Pancreas (tissue), 10 donors: ENCODE measurements at regions not wholly inside any gene's neighbourhood (a gene's known extent, or its start where the extent isn't known, plus 50 kb on each side); places are given as distances from the start of the nearest gene placed in this dataset.

Experiments used
- ATAC-seq, 4 donors: fragments of 200-7000 bp; cut with Tn5 transposase; one replicate each; pipeline versions ENCODE4 v1.8.0 to v1.9.1; 2020; ENCODE audit warnings: mild to moderate bottlenecking in 4 of 4, moderate library complexity in 4 of 4
- DNase-seq, 6 donors: peaks; one replicate each; pipeline ENCODE4 v3.0.0-alpha.2; 2020
- FAIRE-seq: peaks from 2 replicates; lab custom pipeline; 2012; peaks lifted over from hg19 to GRCh38; lab: Jason Lieb, UNC
- H3K27ac ChIP-seq, 4 donors: fragments of 200-600 bp; sonication (generic); 1 replicate in 3 of 4; 2 replicates in 1 of 4; pipeline versions ENCODE4 v1.5.0 to v1.8.0; 2020
- H3K27me3 ChIP-seq, 4 donors: fragments of 200-600 bp; one replicate each; pipeline ENCODE4 v1.8.0; 2021
- H3K36me3 ChIP-seq, 3 donors: fragments of 200-600 bp; sonication (generic) in 1 of 3; one replicate each; pipeline versions ENCODE4 v1.5.0 to v1.8.0; 2020 to 2021
- H3K4me1 ChIP-seq, 3 donors: fragments of 200-600 bp; one replicate each; pipeline ENCODE4 v1.8.0; 2021
- H3K4me3 ChIP-seq, 4 donors: fragments of 200-600 bp; sonication (generic) in 2 of 4; one replicate each; pipeline versions ENCODE4 v1.5.0 to v1.8.0; 2020 to 2021
- H3K9me3 ChIP-seq, 4 donors: fragments of 200-600 bp; one replicate each; pipeline ENCODE4 v1.8.0; 2021
- WGBS, 2 donors: extraction: QIAGEN DNeasy Blood & Tissue Kit; methylation state at CpG; one replicate each; pipeline ENCODE4 v1.1.7; 2013; 5-methylcytosine and 5-hydroxymethylcytosine counted together
- intact Hi-C, 3 donors: fragments of 100-400 bp; cut with DNase I; formaldehyde crosslinking; loops; one replicate each; pipeline versions ENCODE4 v1.11.1 to v1.14.2; 2022
- TF ChIP-seq, protein P1 (sequence below), 4 donors: fragments of 200-600 bp; sonication (generic) in 3 of 4; IDR thresholded peaks; one replicate each; pipeline versions ENCODE4 v1.5.0 to v1.8.0; 2021; ENCODE audit warnings: antibody characterized with exemption in 4 of 4
- donor health status: healthy with polysubstance abuse.
- donor health status: DM: no; HTN: no; CAD: no; lungs with moderate emphysema.
- donor health status: DM: no; HTN: no; CAD: no.
- donor health status: control.
- donor health status: control.
- donor health status: Bipolar disorder and iron deficiency.
- donor health status: DM: yes; HTN: yes; CAD: no.
- donor health status: DM: no; HTN: no; CAD: no.
- donor health status: DM: no; HTN: no; CAD: no.
- donor health status: DM: yes; HTN: yes; CAD: no.

GRCh38 chr3:117941015-117941414 lies 1093.6 kb downstream of the IGSF11 start:
- ATAC-seq (no peak), DNase-seq (no peak), FAIRE-seq (no peak)
- Histone ChIP-seq H3K4me1 (no peaks in the 10 kb centered on the region), H3K9me3 (no peaks in the 10 kb centered on the region), H3K4me3 (no peak overlapping the region), H3K36me3 (no peaks in the 10 kb centered on the region), H3K27ac (no peak overlapping the region), H3K27me3 (no peaks in the 10 kb centered on the region)
- TF ChIP-seq, protein P1, sequence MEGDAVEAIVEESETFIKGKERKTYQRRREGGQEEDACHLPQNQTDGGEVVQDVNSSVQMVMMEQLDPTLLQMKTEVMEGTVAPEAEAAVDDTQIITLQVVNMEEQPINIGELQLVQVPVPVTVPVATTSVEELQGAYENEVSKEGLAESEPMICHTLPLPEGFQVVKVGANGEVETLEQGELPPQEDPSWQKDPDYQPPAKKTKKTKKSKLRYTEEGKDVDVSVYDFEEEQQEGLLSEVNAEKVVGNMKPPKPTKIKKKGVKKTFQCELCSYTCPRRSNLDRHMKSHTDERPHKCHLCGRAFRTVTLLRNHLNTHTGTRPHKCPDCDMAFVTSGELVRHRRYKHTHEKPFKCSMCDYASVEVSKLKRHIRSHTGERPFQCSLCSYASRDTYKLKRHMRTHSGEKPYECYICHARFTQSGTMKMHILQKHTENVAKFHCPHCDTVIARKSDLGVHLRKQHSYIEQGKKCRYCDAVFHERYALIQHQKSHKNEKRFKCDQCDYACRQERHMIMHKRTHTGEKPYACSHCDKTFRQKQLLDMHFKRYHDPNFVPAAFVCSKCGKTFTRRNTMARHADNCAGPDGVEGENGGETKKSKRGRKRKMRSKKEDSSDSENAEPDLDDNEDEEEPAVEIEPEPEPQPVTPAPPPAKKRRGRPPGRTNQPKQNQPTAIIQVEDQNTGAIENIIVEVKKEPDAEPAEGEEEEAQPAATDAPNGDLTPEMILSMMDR (IDR thresholded peaks at IDR 0.05), result no peak
- intact Hi-C loops, result no loop called here

DNA sequence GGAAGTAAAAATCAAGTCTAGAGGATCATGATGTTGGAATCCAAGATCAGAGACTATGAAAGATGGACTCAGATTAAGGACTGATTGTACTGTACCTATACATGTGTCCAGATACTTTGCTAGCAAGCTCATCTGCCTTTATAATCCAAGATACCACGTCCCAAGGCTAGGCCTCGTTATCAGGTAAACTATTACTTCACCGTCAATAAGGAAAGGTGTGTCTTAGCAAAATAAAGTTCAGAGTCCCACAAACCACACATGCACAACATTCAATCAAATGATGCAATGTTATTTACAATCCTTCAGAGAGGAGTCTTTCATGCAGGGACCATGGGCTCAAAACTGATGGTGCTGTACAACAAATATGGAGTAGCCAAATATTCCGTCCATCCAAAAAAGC lies 1092.9 kb downstream of the IGSF11 start:
- ATAC-seq (no peak), DNase-seq (no peak), FAIRE-seq (no peak)
- TF ChIP-seq, protein P1 (IDR thresholded peaks at IDR 0.05), result no peak
- no peaks in the 10 kb centered on the region for H3K27me3 ChIP-seq
- 69 to 82% methylated on average over 4 of the region's 4 CpGs for WGBS, 2 donors
- H3K36me3 ChIP-seq, result no peaks in the 10 kb centered on the region
- H3K4me1 ChIP-seq, result no peaks in the 10 kb centered on the region
- no peaks in the 10 kb centered on the region for H3K9me3 ChIP-seq
- H3K4me3 ChIP-seq, result no peak overlapping the region
- intact Hi-C loops, result no loop called here
- no peak overlapping the region for H3K27ac ChIP-seq

GRCh38 chr3:117954131-117954530 lies 1080.5 kb downstream of the IGSF11 start:
- TF ChIP-seq, protein P1 (IDR thresholded peaks at IDR 0.05), result no peak
- no peak for DNase-seq
- Histone ChIP-seq H3K27ac (no peak overlapping the region), H3K9me3 (no peaks in the 10 kb centered on the region), H3K27me3 (no peaks in the 10 kb centered on the region), H3K36me3 (no peaks in the 10 kb centered on the region), H3K4me1 (no peaks in the 10 kb centered on the region), H3K4me3 (no peak overlapping the region)
- FAIRE-seq, result no peak
- ATAC-seq, result no peak
- intact Hi-C loops, result no loop called here
- WGBS, 2 donors, result 77 to 82% methylated on average over 1 of the region's 1 CpG

DNA sequence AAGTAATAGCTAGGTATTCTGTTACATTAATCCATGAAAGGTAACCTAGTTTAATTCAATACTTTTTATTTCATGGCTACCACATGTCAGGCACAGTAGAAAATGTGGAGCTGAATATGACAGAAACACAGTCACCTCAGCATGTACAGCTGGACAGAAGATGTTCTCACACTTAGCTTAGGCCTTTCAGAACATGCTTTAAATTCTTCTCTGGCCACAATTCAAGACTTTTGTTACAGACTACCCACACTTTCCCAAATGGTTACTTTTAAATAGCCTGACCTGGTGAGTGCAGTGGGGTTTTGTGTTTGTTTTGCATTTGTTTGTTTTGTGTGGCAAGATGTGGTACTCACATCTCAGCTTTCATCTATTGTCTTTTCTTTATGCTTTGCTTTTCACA lies 1079.5 kb downstream of the IGSF11 start:
- Histone ChIP-seq H3K4me3 (no peak overlapping the region), H3K9me3 (no peaks in the 10 kb centered on the region), H3K36me3 (no peaks in the 10 kb centered on the region), H3K4me1 (no peaks in the 10 kb centered on the region), H3K27me3 (no peaks in the 10 kb centered on the region), H3K27ac (no peak overlapping the region)
- DNase-seq, result no peak
- no peak for FAIRE-seq
- TF ChIP-seq, protein P1 (IDR thresholded peaks at IDR 0.05), result no peak
- intact Hi-C loops, result no loop called here
- ATAC-seq, result no peak

DNA sequence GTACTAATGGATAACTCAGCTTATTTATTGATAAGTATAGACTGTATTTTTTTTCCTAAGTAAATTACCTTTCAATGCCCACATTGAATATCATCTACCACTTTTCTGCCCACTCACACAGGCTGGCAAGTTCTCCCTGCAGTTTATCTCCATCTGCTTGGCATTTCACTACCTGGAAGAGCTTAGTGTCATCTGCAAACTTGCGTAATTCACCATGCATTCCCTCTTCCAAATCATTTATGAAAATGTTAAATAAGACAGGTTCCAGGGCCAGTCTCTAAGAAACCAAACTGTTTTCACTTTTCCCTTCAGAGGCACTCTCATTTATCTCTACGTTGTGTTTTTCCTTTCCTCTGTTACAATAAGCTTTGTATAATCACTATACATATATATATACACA lies 1076.6 kb downstream of the IGSF11 start:
- ATAC-seq (no peak), FAIRE-seq (no peak), DNase-seq (no peak)
- TF ChIP-seq, protein P1 (IDR thresholded peaks at IDR 0.05), result no peak
- no peak overlapping the region for H3K27ac ChIP-seq
- H3K4me1 ChIP-seq, result no peaks in the 10 kb centered on the region
- H3K36me3 ChIP-seq, result no peaks in the 10 kb centered on the region
- H3K4me3 ChIP-seq, result no peak overlapping the region
- WGBS, 2 donors, result 79 to 90% methylated on average over 2 of the region's 2 CpGs
- H3K9me3 ChIP-seq, result no peaks in the 10 kb centered on the region
- intact Hi-C loops, result no loop called here
- no peaks in the 10 kb centered on the region for H3K27me3 ChIP-seq
